Adrenal gland (tissue), 9 donors: ENCODE measurements at regions not wholly inside any gene's neighbourhood (a gene's known extent, or its start where the extent isn't known, plus 50 kb on each side); places are given as distances from the start of the nearest gene placed in this dataset.

ENCODE experiments used
- DNase-seq, 7 donors: peaks; one replicate each; pipeline ENCODE4 v3.0.0-alpha.2; 2019 to 2020
- H3K27ac ChIP-seq, 5 donors: fragments of 200-600 bp; sonication (generic) in 4 of 5; 1 replicate in 3 of 5; 2 replicates in 2 of 5; pipeline versions ENCODE4 v1.5.1 to v1.8.0; 2016 to 2020; ENCODE audit warnings: mild to moderate bottlenecking in 1 of 5
- H3K27me3 ChIP-seq: fragments of 200-600 bp; 2 replicates; pipeline ENCODE4 v1.8.0; 2021
- H3K36me3 ChIP-seq, 2 donors: fragments of 200-600 bp; replicated peaks in 1 of 2; 1 replicate in 1 of 2; 2 replicates in 1 of 2; pipeline versions ENCODE4 v1.5.1 to v1.8.0; 2018 to 2022
- H3K4me1 ChIP-seq, 2 donors: fragments of 200-600 bp; replicated peaks in 1 of 2; 1 replicate in 1 of 2; 2 replicates in 1 of 2; pipeline versions ENCODE4 v1.5.1 to v1.8.0; 2018 to 2021
- H3K4me3 ChIP-seq, 4 donors: fragments of 200-600 bp; sonication (generic) in 3 of 4; one replicate each; pipeline ENCODE4 v1.5.1; 2016 to 2018
- H3K9me3 ChIP-seq, 3 donors: fragments of 200-600 bp; sonication (generic) in 1 of 3; replicated peaks in 1 of 3; 1 replicate in 2 of 3; 2 replicates in 1 of 3; pipeline versions ENCODE4 v1.5.1 to v1.8.0; 2016 to 2021
- CTCF ChIP-seq, 6 experiments: fragments of 450-650 bp in 4 of 6; fragments of 200-600 bp in 2 of 6; sonication (generic) in 1 of 6; IDR thresholded peaks; 1 replicate in 5 of 6; 2 replicates in 1 of 6; pipeline versions ENCODE4 v1.5.1 to v1.8.0; 2016 to 2021; ENCODE audit warnings: antibody characterized with exemption in 6 of 6, mild to moderate bottlenecking in 2 of 6, moderate library complexity in 1 of 6
- POLR2A ChIP-seq, 2 donors: fragments of 450-650 bp; IDR thresholded peaks; one replicate each; pipeline ENCODE4 v1.6.1; 2017; ENCODE audit warnings: antibody characterized with exemption in 2 of 2, mild to moderate bottlenecking in 2 of 2, moderate library complexity in 1 of 2
- whole genome bisulfite sequencing, 4 donors: extraction: QIAGEN DNeasy Blood & Tissue Kit in 2 of 4; methylation state at CpG; one replicate each; pipeline versions ENCODE4 v1.1.5 to v1.1.7; 2013 to 2017; 5-methylcytosine and 5-hydroxymethylcytosine counted together
- intact Hi-C, 2 donors: fragments of 100-400 bp; cut with DNase I; formaldehyde crosslinking; loops; one replicate each; pipeline versions ENCODE4 v1.14.1 to v1.15.0; 2022 to 2023
- donor health status: healthy with polysubstance abuse.
- donor health status: Bipolar disorder and iron deficiency.
- donor health status: DM: yes; HTN: yes; CAD: no.
- donor health status: DM: no; HTN: no; CAD: no.
- donor health status: DM: no; HTN: no; CAD: no.

GRCh38 chr10:20959242-20959641 is 62.1 kb upstream of the NEBL start:
- no peak for DNase-seq
- Histone ChIP-seq H3K36me3 (no peaks in the 10 kb centered on the region), H3K4me1 (no peaks in the 10 kb centered on the region), H3K27me3 (no peaks in the 10 kb centered on the region), H3K9me3 (no peaks in the 10 kb centered on the region), H3K4me3 (no peak overlapping the region), H3K27ac (no peak overlapping the region)
- intact Hi-C loops = no loop called here
- TF ChIP-seq POLR2A (IDR thresholded peaks at IDR 0.05) (no peak), CTCF (IDR thresholded peaks at IDR 0.05) (no peak)
- WGBS, 4 donors = 86 to 100% (median 91%) methylated on average over 1 of the region's 1 CpG

GRCh38 chr10:20958764-20959163 is 61.7 kb upstream of the NEBL start:
- WGBS, 4 donors = 82 to 90% (median 88%) methylated on average over 3 of the region's 3 CpGs
- Histone ChIP-seq H3K36me3 (no peaks in the 10 kb centered on the region), H3K9me3 (no peaks in the 10 kb centered on the region), H3K4me1 (no peaks in the 10 kb centered on the region), H3K4me3 (no peak overlapping the region), H3K27ac (no peak overlapping the region), H3K27me3 (no peaks in the 10 kb centered on the region)
- DNase-seq = no peak
- intact Hi-C loops = no loop called here
- TF ChIP-seq POLR2A (IDR thresholded peaks at IDR 0.05) = no peak
- TF ChIP-seq CTCF (IDR thresholded peaks at IDR 0.05) = no peak

- Histone ChIP-seq H3K4me1 (no peaks in the 10 kb centered on the region), H3K27me3 (no peaks in the 10 kb centered on the region), H3K9me3 (no peaks in the 10 kb centered on the region), H3K27ac (no peak overlapping the region), H3K4me3 (no peak overlapping the region), H3K36me3 (no peaks in the 10 kb centered on the region)
- WGBS, 4 donors = 85 to 92% (median 86%) methylated on average over 4 of the region's 4 CpGs
- DNase-seq = no peak
- intact Hi-C loops = no loop called here
- TF ChIP-seq CTCF (IDR thresholded peaks at IDR 0.05) (no peak), POLR2A (IDR thresholded peaks at IDR 0.05) (no peak)
Observed at GRCh38 chr10:20958225-20958624, 61.1 kb upstream of the NEBL start.

GRCh38 chr10:20957744-20958143 is 60.6 kb upstream of the NEBL start:
- H3K4me1 ChIP-seq = no peaks in the 10 kb centered on the region
- H3K9me3 ChIP-seq = no peaks in the 10 kb centered on the region
- no peaks in the 10 kb centered on the region for H3K27me3 ChIP-seq
- TF ChIP-seq CTCF (IDR thresholded peaks at IDR 0.05) = no peak
- TF ChIP-seq POLR2A (IDR thresholded peaks at IDR 0.05) = no peak
- intact Hi-C loops = no loop called here
- H3K4me3 ChIP-seq = no peak overlapping the region
- WGBS, 4 donors = 42 to 76% (median 69%) methylated on average over 2 of the region's 2 CpGs
- no peak overlapping the region for H3K27ac ChIP-seq
- no peak for DNase-seq
- no peaks in the 10 kb centered on the region for H3K36me3 ChIP-seq
